ENCODE measurements at regions not wholly inside any gene's neighbourhood (a gene's known extent, or its start where the extent isn't known, plus 50 kb on each side); places are given as distances from the start of the nearest gene placed in this dataset.
"Not testable (repeated sequence)": the region's sequence is repeated elsewhere in the genome, so short reads cannot be mapped to it uniquely, and the experiment has no call there.

- H3K9me3 ChIP-seq (ENCODE audit: control insufficient read depth, insufficient read depth, low read length); H3K4me1 ChIP-seq (ENCODE audit: control insufficient read depth, insufficient read depth, low read length); H3K27me3 ChIP-seq (ENCODE audit: control insufficient read depth, insufficient read depth, low read length); H3K4me3 ChIP-seq (ENCODE audit: low read length); H3K27ac ChIP-seq (ENCODE audit: low read length); H3K36me3 ChIP-seq (ENCODE audit: control insufficient read depth, insufficient read depth, low read length); DNase-seq (ENCODE audit: low read depth, low spot score): not testable (repeated sequence)
- WGBS (ENCODE audit: insufficient coverage, insufficient read length), result no CpG with 5 or more reads among the region's 11 CpGs
Measured at GRCh38 chr6:102808944-102809505, 1415.5 kb downstream of the GRIK2 start.

GRCh38 chr6:102799051-102799450 lies 1405.5 kb downstream of the GRIK2 start:
- H3K36me3 ChIP-seq (ENCODE audit: control insufficient read depth, insufficient read depth, low read length), result no peaks in the 10 kb centered on the region
- no peak overlapping the region for H3K27ac ChIP-seq (ENCODE audit: low read length)
- no peaks in the 10 kb centered on the region for H3K27me3 ChIP-seq (ENCODE audit: control insufficient read depth, insufficient read depth, low read length)
- WGBS (ENCODE audit: insufficient coverage, insufficient read length), result no CpG with 5 or more reads among the region's 13 CpGs
- H3K4me3 ChIP-seq (ENCODE audit: low read length), result peak overlapping the region; percentile 71; the same call in 1 of the 2 replicates
- H3K9me3 ChIP-seq (ENCODE audit: control insufficient read depth, insufficient read depth, low read length), result no peaks in the 10 kb centered on the region
- H3K4me1 ChIP-seq (ENCODE audit: control insufficient read depth, insufficient read depth, low read length), result no peaks in the 10 kb centered on the region
- DNase-seq (ENCODE audit: low read depth, low spot score), result no peak

GRCh38 chr6:102798636-102799035 lies 1405.1 kb downstream of the GRIK2 start:
- no peaks in the 10 kb centered on the region for H3K4me1 ChIP-seq (ENCODE audit: control insufficient read depth, insufficient read depth, low read length)
- no peak overlapping the region for H3K27ac ChIP-seq (ENCODE audit: low read length)
- H3K36me3 ChIP-seq (ENCODE audit: control insufficient read depth, insufficient read depth, low read length), result no peaks in the 10 kb centered on the region
- no CpG with 5 or more reads among the region's 13 CpGs for WGBS (ENCODE audit: insufficient coverage, insufficient read length)
- peak overlapping the region; percentile 71; the same call in 1 of the 2 replicates for H3K4me3 ChIP-seq (ENCODE audit: low read length)
- no peaks in the 10 kb centered on the region for H3K27me3 ChIP-seq (ENCODE audit: control insufficient read depth, insufficient read depth, low read length)
- no peaks in the 10 kb centered on the region for H3K9me3 ChIP-seq (ENCODE audit: control insufficient read depth, insufficient read depth, low read length)
- peak; percentile 20 for DNase-seq (ENCODE audit: low read depth, low spot score)

- Histone ChIP-seq H3K36me3 (ENCODE audit: control insufficient read depth, insufficient read depth, low read length) (no peaks in the 10 kb centered on the region), H3K9me3 (ENCODE audit: control insufficient read depth, insufficient read depth, low read length) (no peaks in the 10 kb centered on the region), H3K27me3 (ENCODE audit: control insufficient read depth, insufficient read depth, low read length) (no peaks in the 10 kb centered on the region), H3K27ac (ENCODE audit: low read length) (no peak overlapping the region), H3K4me1 (ENCODE audit: control insufficient read depth, insufficient read depth, low read length) (no peaks in the 10 kb centered on the region), H3K4me3 (ENCODE audit: low read length) (no peak overlapping the region)
- WGBS (ENCODE audit: insufficient coverage, insufficient read length), result no CpG with 5 or more reads among the region's 1 CpG
- no peak for DNase-seq (ENCODE audit: low read depth, low spot score)
Measured at GRCh38 chr6:102793752-102794151, 1400.2 kb downstream of the GRIK2 start.

- H3K36me3 ChIP-seq (ENCODE audit: control insufficient read depth, insufficient read depth, low read length), result no peaks in the 10 kb centered on the region
- no peaks in the 10 kb centered on the region for H3K9me3 ChIP-seq (ENCODE audit: control insufficient read depth, insufficient read depth, low read length)
- H3K4me3 ChIP-seq (ENCODE audit: low read length), result no peak overlapping the region
- DNase-seq (ENCODE audit: low read depth, low spot score), result no peak
- WGBS (ENCODE audit: insufficient coverage, insufficient read length), result no CpG with 5 or more reads among the region's 1 CpG
- H3K27ac ChIP-seq (ENCODE audit: low read length), result no peak overlapping the region
- no peaks in the 10 kb centered on the region for H3K4me1 ChIP-seq (ENCODE audit: control insufficient read depth, insufficient read depth, low read length)
- no peaks in the 10 kb centered on the region for H3K27me3 ChIP-seq (ENCODE audit: control insufficient read depth, insufficient read depth, low read length)
Measured at GRCh38 chr6:102774326-102774725, 1380.8 kb downstream of the GRIK2 start.

GRCh38 chr6:102773636-102774035 lies 1380.1 kb downstream of the GRIK2 start:
- Histone ChIP-seq H3K36me3 (ENCODE audit: control insufficient read depth, insufficient read depth, low read length) (no peaks in the 10 kb centered on the region), H3K4me3 (ENCODE audit: low read length) (no peak overlapping the region), H3K27ac (ENCODE audit: low read length) (no peak overlapping the region), H3K4me1 (ENCODE audit: control insufficient read depth, insufficient read depth, low read length) (no peaks in the 10 kb centered on the region), H3K27me3 (ENCODE audit: control insufficient read depth, insufficient read depth, low read length) (no peaks in the 10 kb centered on the region), H3K9me3 (ENCODE audit: control insufficient read depth, insufficient read depth, low read length) (no peaks in the 10 kb centered on the region)
- whole genome bisulfite sequencing (ENCODE audit: insufficient coverage, insufficient read length), result no CpG with 5 or more reads among the region's 2 CpGs
- no peak for DNase-seq (ENCODE audit: low read depth, low spot score)

- H3K27me3 ChIP-seq (ENCODE audit: control insufficient read depth, insufficient read depth, low read length), result no peaks in the 10 kb centered on the region
- H3K27ac ChIP-seq (ENCODE audit: low read length), result no peak overlapping the region
- no peaks in the 10 kb centered on the region for H3K36me3 ChIP-seq (ENCODE audit: control insufficient read depth, insufficient read depth, low read length)
- no peaks in the 10 kb centered on the region for H3K4me1 ChIP-seq (ENCODE audit: control insufficient read depth, insufficient read depth, low read length)
- DNase-seq (ENCODE audit: low read depth, low spot score), result no peak
- no CpG with 5 or more reads among the region's 2 CpGs for WGBS (ENCODE audit: insufficient coverage, insufficient read length)
- H3K9me3 ChIP-seq (ENCODE audit: control insufficient read depth, insufficient read depth, low read length), result no peaks in the 10 kb centered on the region
- no peak overlapping the region for H3K4me3 ChIP-seq (ENCODE audit: low read length)
Measured at GRCh38 chr6:102766963-102767362, 1373.5 kb downstream of the GRIK2 start.

GRCh38 chr6:102764317-102764716 lies 1370.8 kb downstream of the GRIK2 start:
- Histone ChIP-seq H3K4me1 (ENCODE audit: control insufficient read depth, insufficient read depth, low read length) (no peaks in the 10 kb centered on the region), H3K9me3 (ENCODE audit: control insufficient read depth, insufficient read depth, low read length) (no peaks in the 10 kb centered on the region), H3K36me3 (ENCODE audit: control insufficient read depth, insufficient read depth, low read length) (no peaks in the 10 kb centered on the region), H3K27ac (ENCODE audit: low read length) (no peak overlapping the region), H3K4me3 (ENCODE audit: low read length) (no peak overlapping the region), H3K27me3 (ENCODE audit: control insufficient read depth, insufficient read depth, low read length) (no peaks in the 10 kb centered on the region)
- DNase-seq (ENCODE audit: low read depth, low spot score), result no peak
- WGBS (ENCODE audit: insufficient coverage, insufficient read length), result no CpG with 5 or more reads among the region's 10 CpGs

- no CpG with 5 or more reads among the region's 2 CpGs for WGBS (ENCODE audit: insufficient coverage, insufficient read length)
- Histone ChIP-seq H3K27ac (ENCODE audit: low read length) (no peak overlapping the region), H3K27me3 (ENCODE audit: control insufficient read depth, insufficient read depth, low read length) (no peaks in the 10 kb centered on the region), H3K36me3 (ENCODE audit: control insufficient read depth, insufficient read depth, low read length) (no peaks in the 10 kb centered on the region), H3K4me3 (ENCODE audit: low read length) (no peak overlapping the region), H3K4me1 (ENCODE audit: control insufficient read depth, insufficient read depth, low read length) (no peaks in the 10 kb centered on the region), H3K9me3 (ENCODE audit: control insufficient read depth, insufficient read depth, low read length) (no peaks in the 10 kb centered on the region)
- no peak for DNase-seq (ENCODE audit: low read depth, low spot score)
Measured at GRCh38 chr6:102763891-102764290, 1370.4 kb downstream of the GRIK2 start.

- DNase-seq (ENCODE audit: low read depth, low spot score), result no peak
- Histone ChIP-seq H3K9me3 (ENCODE audit: control insufficient read depth, insufficient read depth, low read length) (no peaks in the 10 kb centered on the region), H3K27ac (ENCODE audit: low read length) (no peak overlapping the region), H3K36me3 (ENCODE audit: control insufficient read depth, insufficient read depth, low read length) (no peaks in the 10 kb centered on the region), H3K4me3 (ENCODE audit: low read length) (no peak overlapping the region), H3K27me3 (ENCODE audit: control insufficient read depth, insufficient read depth, low read length) (no peaks in the 10 kb centered on the region), H3K4me1 (ENCODE audit: control insufficient read depth, insufficient read depth, low read length) (no peaks in the 10 kb centered on the region)
- no CpG with 5 or more reads among the region's 4 CpGs for WGBS (ENCODE audit: insufficient coverage, insufficient read length)
Measured at GRCh38 chr6:102761872-102762271, 1368.4 kb downstream of the GRIK2 start.

GRCh38 chr6:102759415-102759814 lies 1365.9 kb downstream of the GRIK2 start:
- DNase-seq (ENCODE audit: low read depth, low spot score), result no peak
- WGBS (ENCODE audit: insufficient coverage, insufficient read length), result no CpG with 5 or more reads among the region's 2 CpGs
- no peaks in the 10 kb centered on the region for H3K9me3 ChIP-seq (ENCODE audit: control insufficient read depth, insufficient read depth, low read length)
- no peak overlapping the region for H3K4me3 ChIP-seq (ENCODE audit: low read length)
- no peaks in the 10 kb centered on the region for H3K36me3 ChIP-seq (ENCODE audit: control insufficient read depth, insufficient read depth, low read length)
- no peaks in the 10 kb centered on the region for H3K4me1 ChIP-seq (ENCODE audit: control insufficient read depth, insufficient read depth, low read length)
- H3K27ac ChIP-seq (ENCODE audit: low read length), result no peak overlapping the region
- H3K27me3 ChIP-seq (ENCODE audit: control insufficient read depth, insufficient read depth, low read length), result no peaks in the 10 kb centered on the region

Data from iPS DF 6.9 (cell line).